GM12878 (cell line): ENCODE measurements at regions not wholly inside any gene's neighbourhood (a gene's known extent, or its start where the extent isn't known, plus 50 kb on each side); places are given as distances from the start of the nearest gene placed in this dataset.

Experiments
- ATAC-seq: fragments of 200-7000 bp; cut with Tn5 transposase; 3 replicates; pipeline ENCODE4 v1.9.1; 2020; ENCODE audit warnings: mild to moderate bottlenecking, moderate library complexity
- BruUV-seq: library from RNA; stranded (reverse); fragments of 400-500 nt; replicated peaks from 2 replicates; lab custom pipeline; 2021; lab: Mats Ljungman, UMichigan
- CTCF ChIA-PET: fragments of 300-600 bp; sonication (Branson Sonifier 250); formaldehyde crosslinking; extraction: SDS; loops from one replicate; lab custom pipeline; 2021; ENCODE audit warnings: inconsistent platforms; lab: Yijun Ruan, JAX
- POLR2A ChIA-PET: fragments of 350-600 bp; formaldehyde crosslinking; extraction: SDS; loops from one replicate; lab custom pipeline; 2021; ENCODE audit warnings: inconsistent platforms; lab: Charles Lee
- RAD21 ChIA-PET: fragments of 300-600 bp; sonication (Branson Sonifier 250); formaldehyde crosslinking; loops from one replicate; lab custom pipeline; 2023; ENCODE audit warnings: antibody characterized with exemption; ENCODE audit not compliant: unreplicated experiment; lab: Charles Lee
- SMC1A ChIA-PET: fragments of 300-600 bp; sonication (Branson Sonifier 250); formaldehyde crosslinking; loops from one replicate; lab custom pipeline; 2023; ENCODE audit not compliant: unreplicated experiment, uncharacterized antibody; lab: Charles Lee
- DNase-seq: peaks from one replicate; pipeline ENCODE4 v3.0.0-alpha.2; 2011; ENCODE audit warnings: low read depth, low spot score
- FAIRE-seq: peaks from 3 replicates; lab custom pipeline; 2011; peaks lifted over from hg19 to GRCh38; lab: Jason Lieb, UNC
- H2AFZ ChIP-seq: 2 replicates; pipeline ENCODE4 v1.6.0; 2011; ENCODE audit warnings: low read depth, low read length, control low read depth; ENCODE audit not compliant: control insufficient read depth
- H3K27ac ChIP-seq: 2 replicates; pipeline ENCODE4 v1.5.1; 2011; ENCODE audit warnings: control low read depth; ENCODE audit not compliant: control insufficient read depth, insufficient read depth
- H3K27me3 ChIP-seq, 2 experiments: replicated peaks in 1 of 2; 2 replicates each; pipeline versions ENCODE4 v1.6.0 to v1.6.1; 2011; ENCODE audit warnings: low read length in 1 of 2; ENCODE audit not compliant: control insufficient read depth in 2 of 2, insufficient read depth in 2 of 2
- H3K36me3 ChIP-seq, 2 experiments: 2 replicates each; pipeline ENCODE4 v1.5.1; 2011; ENCODE audit warnings: low read length in 1 of 2; ENCODE audit not compliant: control insufficient read depth in 2 of 2, insufficient read depth in 2 of 2
- H3K4me1 ChIP-seq: 2 replicates; pipeline ENCODE4 v1.6.1; 2011; ENCODE audit warnings: mild to moderate bottlenecking, low read length, moderate library complexity, mixed read lengths; ENCODE audit not compliant: control insufficient read depth, insufficient read depth
- H3K4me2 ChIP-seq: 2 replicates; pipeline ENCODE4 v1.6.0; 2011; ENCODE audit warnings: control low read depth; ENCODE audit not compliant: control insufficient read depth, insufficient read depth
- H3K4me3 ChIP-seq: fragments of 200-600 bp; sonication (generic); 2 replicates; pipeline ENCODE4 v1.5.1; 2016
- H3K79me2 ChIP-seq: 2 replicates; pipeline ENCODE4 v1.6.0; 2011; ENCODE audit warnings: low read length; ENCODE audit not compliant: control insufficient read depth, insufficient read depth
- H3K9ac ChIP-seq: 2 replicates; pipeline ENCODE4 v1.8.0; 2011; ENCODE audit warnings: low read length, control low read depth, mixed read lengths; ENCODE audit not compliant: control insufficient read depth, insufficient read depth
- H3K9me3 ChIP-seq: replicated peaks from 3 replicates; pipeline ENCODE4 v1.5.1; 2011; ENCODE audit warnings: mild to moderate bottlenecking, low read length; ENCODE audit not compliant: control insufficient read depth, insufficient read depth
- H4K20me1 ChIP-seq: 2 replicates; pipeline ENCODE4 v1.6.0; 2011; ENCODE audit not compliant: control insufficient read depth, insufficient read depth
- ASH2L ChIP-seq: fragments of 300-600, 200-600 bp; sonication (generic); IDR thresholded peaks from 2 replicates; pipeline ENCODE4 v1.6.1; 2017; ENCODE audit warnings: low read depth, mild to moderate bottlenecking, borderline replicate concordance
- CREB1 ChIP-seq: IDR thresholded peaks from 2 replicates; pipeline ENCODE4 v1.6.1; 2012; ENCODE audit warnings: low read depth, mild to moderate bottlenecking, inconsistent platforms
- ETV6 ChIP-seq, 2 experiments: fragments of 450-650 bp in 1 of 2; IDR thresholded peaks in 1 of 2; conservative IDR thresholded peaks in 1 of 2; 2 replicates each; pipeline ENCODE4 v1.6.1; 2014; ENCODE audit warnings: antibody characterized with exemption in 1 of 2, borderline replicate concordance in 1 of 2, low read depth in 1 of 2, mild to moderate bottlenecking in 1 of 2, moderate library complexity in 1 of 2
- HDAC6 ChIP-seq: fragments of 200-600 bp; sonication (generic); IDR thresholded peaks from one replicate; pipeline ENCODE4 v1.8.0; 2017; ENCODE audit warnings: antibody characterized with exemption; ENCODE audit not compliant: unreplicated experiment
- MYB ChIP-seq: fragments of 150-350 bp; IDR thresholded peaks from 2 replicates; pipeline ENCODE4 v1.6.1; 2014; ENCODE audit warnings: mild to moderate bottlenecking, low read depth, low read length, borderline replicate concordance
- NFIC ChIP-seq: IDR thresholded peaks from 2 replicates; pipeline ENCODE4 v1.6.1; 2012; ENCODE audit warnings: low read depth, mild to moderate bottlenecking, inconsistent platforms, low read length, moderate library complexity
- POLR2A ChIP-seq: IDR thresholded peaks from 2 replicates; pipeline ENCODE4 v1.6.1; 2011; ENCODE audit warnings: low read depth, mild to moderate bottlenecking, low read length
- USF1 ChIP-seq: IDR thresholded peaks from 2 replicates; pipeline ENCODE4 v1.6.1; 2011; ENCODE audit warnings: borderline replicate concordance, low read depth, mild to moderate bottlenecking, moderate library complexity, mixed read lengths, low read length; ENCODE audit not compliant: insufficient read depth; ENCODE audit errors: extremely low read length
- WGBS: methylation state at CpG from one replicate; pipeline ENCODE4 v1.1.6; 2016; ENCODE audit warnings: low lambda C conversion rate; ENCODE audit not compliant: insufficient replicate concordance, insufficient coverage; ENCODE audit errors: missing lambda C conversion rate; 5-methylcytosine and 5-hydroxymethylcytosine counted together
- in situ Hi-C: fragments of 300-500 bp; cut with MboI; formaldehyde crosslinking; loops from 9 replicates; pipeline ENCODE4 v1.14.3; 2018; ENCODE audit warnings: mixed read lengths
- intact Hi-C: fragments of 100-400 bp; cut with micrococcal nuclease; formaldehyde crosslinking; loops from one replicate; pipeline ENCODE4 v1.14.2; 2022; ENCODE audit not compliant: unreplicated experiment
- TF ChIP-seq, protein P1 (sequence below), 3 experiments: IDR thresholded peaks in 2 of 3; conservative IDR thresholded peaks in 1 of 3; 2 replicates each; pipeline ENCODE4 v1.5.1; 2011; ENCODE audit warnings: low read depth in 3 of 3, low read length in 3 of 3, mild to moderate bottlenecking in 3 of 3, control low read depth in 2 of 3, moderate library complexity in 2 of 3, inconsistent platforms in 1 of 3, mixed read lengths in 1 of 3; ENCODE audit not compliant: control insufficient read depth in 2 of 3, insufficient read depth in 1 of 3; ENCODE audit errors: extremely low read depth in 1 of 3
- TF ChIP-seq, protein P2 (sequence below): fragments of 450-650 bp; IDR thresholded peaks from 2 replicates; pipeline ENCODE4 v1.6.1; 2016; ENCODE audit warnings: mild to moderate bottlenecking
- TF ChIP-seq, protein P3 (sequence below): fragments of 450-650 bp; IDR thresholded peaks from 2 replicates; pipeline ENCODE4 v1.6.1; 2017; ENCODE audit warnings: mild to moderate bottlenecking, moderate library complexity

- TF ChIP-seq, protein P1, sequence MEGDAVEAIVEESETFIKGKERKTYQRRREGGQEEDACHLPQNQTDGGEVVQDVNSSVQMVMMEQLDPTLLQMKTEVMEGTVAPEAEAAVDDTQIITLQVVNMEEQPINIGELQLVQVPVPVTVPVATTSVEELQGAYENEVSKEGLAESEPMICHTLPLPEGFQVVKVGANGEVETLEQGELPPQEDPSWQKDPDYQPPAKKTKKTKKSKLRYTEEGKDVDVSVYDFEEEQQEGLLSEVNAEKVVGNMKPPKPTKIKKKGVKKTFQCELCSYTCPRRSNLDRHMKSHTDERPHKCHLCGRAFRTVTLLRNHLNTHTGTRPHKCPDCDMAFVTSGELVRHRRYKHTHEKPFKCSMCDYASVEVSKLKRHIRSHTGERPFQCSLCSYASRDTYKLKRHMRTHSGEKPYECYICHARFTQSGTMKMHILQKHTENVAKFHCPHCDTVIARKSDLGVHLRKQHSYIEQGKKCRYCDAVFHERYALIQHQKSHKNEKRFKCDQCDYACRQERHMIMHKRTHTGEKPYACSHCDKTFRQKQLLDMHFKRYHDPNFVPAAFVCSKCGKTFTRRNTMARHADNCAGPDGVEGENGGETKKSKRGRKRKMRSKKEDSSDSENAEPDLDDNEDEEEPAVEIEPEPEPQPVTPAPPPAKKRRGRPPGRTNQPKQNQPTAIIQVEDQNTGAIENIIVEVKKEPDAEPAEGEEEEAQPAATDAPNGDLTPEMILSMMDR (IDR thresholded peaks at IDR 0.05 in 2 of 3, conservative IDR thresholded peaks at IDR 0.05 in 1 of 3; ENCODE audit: control insufficient read depth in 2 of 3, extremely low read depth in 1 of 3, insufficient read depth in 1 of 3, low read depth in 3 of 3, low read length in 3 of 3), result no peak
- no peak for TF ChIP-seq ETV6 (conservative IDR thresholded peaks at IDR 0.05 in 1 of 2, IDR thresholded peaks at IDR 0.05 in 1 of 2; ENCODE audit: borderline replicate concordance in 1 of 2, low read depth in 1 of 2)
- TF ChIP-seq MYB, result no peak
Measured at GRCh38 chr13:48851707-48852106, 124.0 kb upstream of the FNDC3A start (continued).

DNA sequence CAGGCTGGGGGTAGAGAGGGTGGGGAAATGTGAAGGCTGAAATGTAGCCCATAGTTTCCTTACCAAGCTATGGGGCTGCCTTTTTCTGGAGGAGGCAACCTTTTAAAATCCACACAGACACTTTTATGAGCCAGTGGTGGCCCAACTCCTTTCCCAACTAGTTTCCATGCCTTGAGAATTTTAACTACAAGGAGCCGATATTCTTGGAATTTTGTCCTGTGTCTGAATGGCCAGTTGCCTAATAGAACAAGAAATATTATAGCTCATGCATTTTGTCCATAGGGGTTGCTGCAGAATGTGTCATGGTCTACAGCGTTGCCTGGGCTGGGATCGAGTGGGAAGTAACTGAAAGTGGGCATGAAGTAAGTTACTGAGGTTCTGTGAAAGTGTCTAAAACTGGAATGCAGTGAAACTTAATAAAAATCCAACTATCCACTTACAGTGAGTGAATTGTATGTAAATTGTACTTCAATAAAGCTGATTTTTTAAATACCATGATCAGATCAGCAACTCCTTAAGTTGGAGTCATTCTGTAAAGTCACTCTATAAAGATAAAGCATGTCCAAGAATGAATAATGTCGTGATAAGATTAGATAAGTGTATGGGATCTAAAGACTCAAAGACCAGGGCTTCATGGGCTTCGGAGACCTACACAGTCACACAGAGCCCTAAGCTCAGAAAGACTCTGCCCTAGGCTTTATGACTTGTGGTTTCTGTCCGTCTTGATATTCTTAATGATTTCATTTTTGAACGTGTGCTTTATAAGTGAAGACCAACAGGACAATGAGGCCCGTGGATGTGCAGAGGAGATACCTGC is 122.6 kb upstream of the FNDC3A start:
- no peaks in the 10 kb centered on the region for H3K36me3 ChIP-seq
- H4K20me1 ChIP-seq, result no peaks in the 10 kb centered on the region
- RAD21 ChIA-PET, result interaction anchor here (0.8 kb wide), 1 partner anchor 428 kb away, joined by 3 read pairs; no protein-coding TSS in a partner anchor
- H3K9me3 ChIP-seq, result no peaks in the 10 kb centered on the region
- SMC1A ChIA-PET, result interaction anchor here (1.6 to 1.7 kb wide), 2 partner anchors 12 to 23 kb away, joined by 4 read pairs; no protein-coding TSS in a partner anchor
- H3K4me3 ChIP-seq, result no peak overlapping the region
- H3K79me2 ChIP-seq, result no peaks in the 10 kb centered on the region
- no peak overlapping the region for H3K27ac ChIP-seq
- WGBS, result 28% methylated on average over 8 of the region's 8 CpGs
- H3K4me2 ChIP-seq, result peak overlapping the region; percentile 8; the same call in 1 of the 2 replicates
- CTCF ChIA-PET, result interaction anchor here (0.8 to 1.3 kb wide), 2 partner anchors 21 to 33 kb away, joined by 3 to 4 read pairs; no protein-coding TSS in a partner anchor
- no peak for FAIRE-seq
- intact Hi-C loops, result no loop called here
- H3K9ac ChIP-seq, result no peak overlapping the region
- no peak for DNase-seq
- ATAC-seq, result no peak
- in situ Hi-C loops, result no loop called here
- no peak overlapping the region for H2AFZ ChIP-seq
- BruUV-seq, result no TSS peak
- POLR2A ChIA-PET, result no interaction called here
- no peaks in the 10 kb centered on the region for H3K4me1 ChIP-seq
- no peaks in the 10 kb centered on the region for H3K27me3 ChIP-seq
- no peak for TF ChIP-seq POLR2A
- TF ChIP-seq, protein P2, sequence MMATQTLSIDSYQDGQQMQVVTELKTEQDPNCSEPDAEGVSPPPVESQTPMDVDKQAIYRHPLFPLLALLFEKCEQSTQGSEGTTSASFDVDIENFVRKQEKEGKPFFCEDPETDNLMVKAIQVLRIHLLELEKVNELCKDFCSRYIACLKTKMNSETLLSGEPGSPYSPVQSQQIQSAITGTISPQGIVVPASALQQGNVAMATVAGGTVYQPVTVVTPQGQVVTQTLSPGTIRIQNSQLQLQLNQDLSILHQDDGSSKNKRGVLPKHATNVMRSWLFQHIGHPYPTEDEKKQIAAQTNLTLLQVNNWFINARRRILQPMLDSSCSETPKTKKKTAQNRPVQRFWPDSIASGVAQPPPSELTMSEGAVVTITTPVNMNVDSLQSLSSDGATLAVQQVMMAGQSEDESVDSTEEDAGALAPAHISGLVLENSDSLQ, result no peak
- no peak for TF ChIP-seq HDAC6
- TF ChIP-seq CREB1, result no peak
- no peak for TF ChIP-seq USF1
- TF ChIP-seq, protein P3, sequence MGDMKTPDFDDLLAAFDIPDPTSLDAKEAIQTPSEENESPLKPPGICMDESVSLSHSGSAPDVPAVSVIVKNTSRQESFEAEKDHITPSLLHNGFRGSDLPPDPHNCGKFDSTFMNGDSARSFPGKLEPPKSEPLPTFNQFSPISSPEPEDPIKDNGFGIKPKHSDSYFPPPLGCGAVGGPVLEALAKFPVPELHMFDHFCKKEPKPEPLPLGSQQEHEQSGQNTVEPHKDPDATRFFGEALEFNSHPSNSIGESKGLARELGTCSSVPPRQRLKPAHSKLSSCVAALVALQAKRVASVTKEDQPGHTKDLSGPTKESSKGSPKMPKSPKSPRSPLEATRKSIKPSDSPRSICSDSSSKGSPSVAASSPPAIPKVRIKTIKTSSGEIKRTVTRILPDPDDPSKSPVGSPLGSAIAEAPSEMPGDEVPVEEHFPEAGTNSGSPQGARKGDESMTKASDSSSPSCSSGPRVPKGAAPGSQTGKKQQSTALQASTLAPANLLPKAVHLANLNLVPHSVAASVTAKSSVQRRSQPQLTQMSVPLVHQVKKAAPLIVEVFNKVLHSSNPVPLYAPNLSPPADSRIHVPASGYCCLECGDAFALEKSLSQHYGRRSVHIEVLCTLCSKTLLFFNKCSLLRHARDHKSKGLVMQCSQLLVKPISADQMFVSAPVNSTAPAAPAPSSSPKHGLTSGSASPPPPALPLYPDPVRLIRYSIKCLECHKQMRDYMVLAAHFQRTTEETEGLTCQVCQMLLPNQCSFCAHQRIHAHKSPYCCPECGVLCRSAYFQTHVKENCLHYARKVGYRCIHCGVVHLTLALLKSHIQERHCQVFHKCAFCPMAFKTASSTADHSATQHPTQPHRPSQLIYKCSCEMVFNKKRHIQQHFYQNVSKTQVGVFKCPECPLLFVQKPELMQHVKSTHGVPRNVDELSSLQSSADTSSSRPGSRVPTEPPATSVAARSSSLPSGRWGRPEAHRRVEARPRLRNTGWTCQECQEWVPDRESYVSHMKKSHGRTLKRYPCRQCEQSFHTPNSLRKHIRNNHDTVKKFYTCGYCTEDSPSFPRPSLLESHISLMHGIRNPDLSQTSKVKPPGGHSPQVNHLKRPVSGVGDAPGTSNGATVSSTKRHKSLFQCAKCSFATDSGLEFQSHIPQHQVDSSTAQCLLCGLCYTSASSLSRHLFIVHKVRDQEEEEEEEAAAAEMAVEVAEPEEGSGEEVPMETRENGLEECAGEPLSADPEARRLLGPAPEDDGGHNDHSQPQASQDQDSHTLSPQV, result no peak
- no peak for TF ChIP-seq ASH2L
- no peak for TF ChIP-seq NFIC
